Endothelial cell of umbilical vein (primary cell): ENCODE measurements at regions not wholly inside any gene's neighbourhood (a gene's known extent, or its start where the extent isn't known, plus 50 kb on each side); places are given as distances from the start of the nearest gene placed in this dataset.

ENCODE experiments used
- EZH2 ChIP-seq: IDR thresholded peaks from 2 replicates; pipeline ENCODE4 v1.6.1; 2012; ENCODE audit warnings: borderline replicate concordance, low read depth, mild to moderate bottlenecking, moderate library complexity, low read length, inconsistent platforms; ENCODE audit not compliant: severe bottlenecking
- FOS ChIP-seq: IDR thresholded peaks from 2 replicates; pipeline ENCODE4 v1.6.1; 2011; ENCODE audit warnings: mild to moderate bottlenecking, low read length, moderate library complexity, borderline replicate concordance; ENCODE audit not compliant: insufficient read depth
- GATA2 ChIP-seq: IDR thresholded peaks from 2 replicates; pipeline ENCODE4 v1.7.0; 2011; ENCODE audit warnings: low read depth, mild to moderate bottlenecking, moderate library complexity, mixed read lengths, low read length; ENCODE audit not compliant: insufficient read length, insufficient read depth
- JUN ChIP-seq: IDR thresholded peaks from 2 replicates; pipeline ENCODE4 v1.6.1; 2011; ENCODE audit warnings: borderline replicate concordance, low read depth; ENCODE audit not compliant: insufficient read length, insufficient read depth
- MYC ChIP-seq: IDR thresholded peaks from one replicate; pipeline ENCODE4 v1.6.1; 2011; ENCODE audit warnings: mild to moderate bottlenecking, low read depth, low read length
- POLR2A ChIP-seq: IDR thresholded peaks from 2 replicates; pipeline ENCODE4 v1.6.1; 2012; ENCODE audit warnings: low read depth, mild to moderate bottlenecking, control low read depth, low read length
- POLR2AphosphoS5 ChIP-seq: IDR thresholded peaks from 2 replicates; pipeline ENCODE4 v1.6.1; 2012; ENCODE audit warnings: low read depth, mild to moderate bottlenecking, control low read depth, low read length, moderate library complexity; ENCODE audit not compliant: insufficient read depth
- TF ChIP-seq, protein P1 (sequence below), 2 donors: IDR thresholded peaks; 1 replicate in 1 of 2; 2 replicates in 1 of 2; pipeline ENCODE4 v1.5.1; 2011; ENCODE audit warnings: low read length in 2 of 2, mild to moderate bottlenecking in 2 of 2, moderate library complexity in 2 of 2, control low read depth in 1 of 2, inconsistent platforms in 1 of 2, low read depth in 1 of 2; ENCODE audit not compliant: insufficient read depth in 1 of 2; ENCODE audit errors: extremely low read depth in 1 of 2
- TF ChIP-seq, protein P2 (sequence below): IDR thresholded peaks from 2 replicates; pipeline ENCODE4 v1.6.1; 2011; ENCODE audit not compliant: insufficient read depth, insufficient read length

- TF ChIP-seq JUN (no peak), POLR2AphosphoS5 (no peak), POLR2A (no peak), EZH2 (no peak), MYC (no peak), FOS (no peak), GATA2 (no peak)
- TF ChIP-seq, protein P1, sequence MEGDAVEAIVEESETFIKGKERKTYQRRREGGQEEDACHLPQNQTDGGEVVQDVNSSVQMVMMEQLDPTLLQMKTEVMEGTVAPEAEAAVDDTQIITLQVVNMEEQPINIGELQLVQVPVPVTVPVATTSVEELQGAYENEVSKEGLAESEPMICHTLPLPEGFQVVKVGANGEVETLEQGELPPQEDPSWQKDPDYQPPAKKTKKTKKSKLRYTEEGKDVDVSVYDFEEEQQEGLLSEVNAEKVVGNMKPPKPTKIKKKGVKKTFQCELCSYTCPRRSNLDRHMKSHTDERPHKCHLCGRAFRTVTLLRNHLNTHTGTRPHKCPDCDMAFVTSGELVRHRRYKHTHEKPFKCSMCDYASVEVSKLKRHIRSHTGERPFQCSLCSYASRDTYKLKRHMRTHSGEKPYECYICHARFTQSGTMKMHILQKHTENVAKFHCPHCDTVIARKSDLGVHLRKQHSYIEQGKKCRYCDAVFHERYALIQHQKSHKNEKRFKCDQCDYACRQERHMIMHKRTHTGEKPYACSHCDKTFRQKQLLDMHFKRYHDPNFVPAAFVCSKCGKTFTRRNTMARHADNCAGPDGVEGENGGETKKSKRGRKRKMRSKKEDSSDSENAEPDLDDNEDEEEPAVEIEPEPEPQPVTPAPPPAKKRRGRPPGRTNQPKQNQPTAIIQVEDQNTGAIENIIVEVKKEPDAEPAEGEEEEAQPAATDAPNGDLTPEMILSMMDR (IDR thresholded peaks at IDR 0.05; ENCODE audit: extremely low read depth in 1 of 2, insufficient read depth in 1 of 2, low read depth in 1 of 2, low read length in 2 of 2): no peak
- TF ChIP-seq, protein P2, sequence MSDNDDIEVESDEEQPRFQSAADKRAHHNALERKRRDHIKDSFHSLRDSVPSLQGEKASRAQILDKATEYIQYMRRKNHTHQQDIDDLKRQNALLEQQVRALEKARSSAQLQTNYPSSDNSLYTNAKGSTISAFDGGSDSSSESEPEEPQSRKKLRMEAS: no peak
Observed at GRCh38 chr7:83738291-83738835, 89.4 kb upstream of the SEMA3E start.
